ENCODE measurements at regions not wholly inside any gene's neighbourhood (a gene's known extent, or its start where the extent isn't known, plus 50 kb on each side); places are given as distances from the start of the nearest gene placed in this dataset.

- DNase-seq = no peak
These were observed 196.3 kb downstream of the IRF8 start for GRCh38 chr16:86095131-86095752.

DNA sequence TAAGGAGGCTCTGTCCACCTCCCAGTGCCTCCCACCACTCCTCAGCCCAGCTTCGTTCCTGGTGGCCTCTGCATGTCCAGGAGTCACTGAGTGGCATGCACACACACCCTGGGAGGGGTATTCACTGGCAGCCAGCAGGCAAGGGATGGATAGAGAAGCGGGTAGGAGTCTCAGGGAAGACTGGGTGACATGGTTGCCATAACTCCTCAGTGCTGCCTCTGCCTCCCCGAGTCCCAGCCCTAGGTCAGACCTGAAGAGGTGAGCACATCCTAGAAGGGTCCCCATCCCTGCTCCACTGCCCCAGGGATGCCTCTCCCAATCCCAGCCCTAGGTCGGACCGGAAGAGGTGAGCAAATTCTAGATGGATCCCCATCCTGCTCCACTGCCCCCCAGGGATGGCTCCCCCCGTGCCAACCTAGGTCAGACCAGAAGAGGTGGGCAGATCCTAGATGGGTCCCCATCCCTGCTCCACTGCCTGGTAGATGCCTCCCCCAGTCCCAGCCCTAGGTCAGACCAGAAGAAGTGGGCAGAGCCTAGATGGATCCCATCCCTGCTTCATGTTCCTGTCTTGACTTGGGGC is 197.0 kb downstream of the IRF8 start:
- no peak for DNase-seq

GRCh38 chr16:86096850-86097249 is 197.9 kb downstream of the IRF8 start:
- no peak for DNase-seq

GRCh38 chr16:86099326-86099725 is 200.4 kb downstream of the IRF8 start:
- DNase-seq = no peak

DNA sequence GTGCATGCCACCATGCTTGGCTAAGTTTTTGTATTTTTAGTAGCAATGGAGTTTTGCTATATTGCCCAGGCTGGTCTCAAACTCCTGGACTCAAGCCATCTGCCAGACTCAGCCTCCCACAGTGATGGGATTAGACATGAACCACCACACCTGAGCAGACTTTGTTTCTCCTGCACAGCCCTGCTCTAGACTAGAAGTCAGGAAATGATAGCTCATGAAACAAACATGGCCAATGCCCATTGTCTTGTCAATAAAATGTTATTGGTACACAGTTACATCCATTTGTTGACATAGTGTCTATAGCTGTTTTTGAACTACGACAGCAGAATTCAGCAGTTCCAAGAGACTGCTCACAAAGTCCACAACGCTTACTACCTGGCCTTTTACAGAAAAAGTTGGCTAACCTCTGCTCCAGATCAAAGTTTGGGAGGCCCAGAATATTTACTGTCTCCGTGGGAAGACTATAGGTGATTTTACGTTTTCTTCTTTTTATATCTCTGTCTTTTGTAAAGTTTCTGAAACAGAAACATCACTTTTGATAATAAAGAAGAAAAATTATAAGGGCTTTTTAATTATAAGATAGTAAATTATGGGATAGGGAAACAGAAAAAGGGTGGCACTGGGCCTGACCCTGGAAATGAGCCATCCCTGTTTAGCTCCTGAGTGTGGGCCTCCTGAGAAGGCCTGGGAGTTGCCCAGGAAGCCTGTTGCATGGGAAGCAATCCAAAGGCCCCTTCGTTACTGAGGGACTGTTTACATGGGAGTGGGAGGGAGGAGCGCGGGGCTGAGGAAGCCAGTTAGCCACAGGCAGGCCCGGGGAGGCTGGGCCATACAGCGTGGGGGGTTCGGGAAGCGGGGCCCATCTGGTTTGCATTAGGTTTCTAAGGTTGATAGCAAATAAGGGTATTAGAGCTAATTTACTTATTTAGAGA is 201.5 kb downstream of the IRF8 start:
- DNase-seq = no peak

- DNase-seq = no peak
These were observed 202.4 kb downstream of the IRF8 start for GRCh38 chr16:86101137-86101896.

GRCh38 chr16:86101897-86102157 is 202.9 kb downstream of the IRF8 start:
- DNase-seq = no peak

- DNase-seq = no peak
These were observed 204.4 kb downstream of the IRF8 start for GRCh38 chr16:86103320-86103719.

DNA sequence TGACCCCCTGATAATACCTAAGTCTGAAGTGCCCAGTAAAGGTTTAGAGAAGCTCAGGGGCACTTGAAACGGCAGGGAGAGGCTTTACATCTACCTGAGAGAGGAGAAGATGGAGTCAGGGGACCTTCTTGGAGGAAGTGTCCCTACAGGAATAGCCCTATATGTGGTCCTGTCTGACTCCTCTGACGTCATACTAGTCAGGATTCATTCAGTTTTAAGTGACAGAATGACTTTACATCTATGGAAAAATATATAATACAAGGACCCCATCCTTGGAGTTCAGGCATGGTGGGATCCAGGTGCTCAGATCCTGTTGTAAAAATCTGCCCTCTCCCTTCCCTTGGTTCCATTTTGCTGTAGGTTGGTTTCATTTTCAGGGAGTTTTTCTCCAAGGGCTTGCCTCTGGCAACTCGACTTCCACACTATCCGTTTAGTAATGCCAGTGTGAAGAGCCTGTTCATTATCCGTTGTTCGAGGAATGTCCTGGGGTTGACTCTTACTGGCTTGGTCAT is 205.6 kb downstream of the IRF8 start:
- DNase-seq = no peak

- no peak for DNase-seq
These were observed 208.4 kb downstream of the IRF8 start for GRCh38 chr16:86107215-86107825.

DNA sequence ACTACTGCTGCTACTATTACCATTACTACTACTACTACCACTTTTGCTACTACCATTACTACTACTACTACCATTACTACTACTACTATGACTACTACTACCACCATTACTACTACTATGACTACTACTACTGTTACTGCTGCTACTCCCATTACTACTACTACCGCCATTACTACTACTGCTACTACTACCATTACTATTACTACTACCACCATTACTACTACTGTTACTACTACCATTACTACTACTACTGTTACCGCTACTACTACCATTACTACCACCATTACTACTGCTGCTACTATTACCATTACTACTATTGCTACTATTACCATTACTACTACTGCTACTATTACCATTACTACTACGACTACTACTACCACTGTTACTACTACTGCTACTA is 209.1 kb downstream of the IRF8 start:
- DNase-seq = no peak

DNA sequence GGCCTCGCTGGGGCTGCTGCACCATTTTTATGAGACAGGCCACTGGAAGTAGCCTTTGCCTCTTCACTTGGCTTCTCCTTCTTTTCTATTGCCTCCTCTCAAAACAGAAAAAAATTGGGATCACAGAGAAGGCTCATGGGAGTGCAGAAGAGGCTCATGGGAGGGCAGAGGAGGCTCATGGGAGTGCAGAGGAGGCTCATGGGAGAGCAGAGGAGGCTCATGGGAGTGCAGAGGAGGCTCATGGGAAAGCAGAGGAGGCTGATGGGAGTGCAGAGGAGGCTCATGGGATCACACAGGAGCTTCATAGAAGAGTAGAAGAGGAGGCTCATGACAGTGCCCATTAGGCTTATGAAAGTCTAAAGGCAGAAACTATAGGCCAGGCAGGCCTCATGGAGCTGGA is 211.2 kb downstream of the IRF8 start:
- DNase-seq = no peak

DNA sequence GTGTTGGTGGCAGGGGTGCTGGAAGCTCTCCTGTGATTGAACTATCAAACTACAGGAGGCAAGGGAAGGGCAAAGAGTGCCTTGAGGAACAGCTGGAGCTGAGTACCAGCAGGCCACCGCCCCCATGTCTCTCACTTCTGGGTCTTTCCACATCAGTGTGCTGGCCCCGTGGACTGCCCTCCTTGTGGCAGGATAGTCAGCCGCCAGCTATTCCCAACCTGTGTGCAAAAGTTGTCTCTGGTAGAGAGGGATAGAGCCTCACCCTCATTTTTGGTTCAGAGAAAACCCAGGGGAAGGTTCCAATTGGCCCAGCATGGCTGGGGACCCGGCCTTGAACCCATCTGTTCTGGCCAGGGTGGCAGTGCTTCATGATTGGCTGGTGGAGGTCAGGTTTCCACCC is 211.8 kb downstream of the IRF8 start:
- no peak for DNase-seq

DNA sequence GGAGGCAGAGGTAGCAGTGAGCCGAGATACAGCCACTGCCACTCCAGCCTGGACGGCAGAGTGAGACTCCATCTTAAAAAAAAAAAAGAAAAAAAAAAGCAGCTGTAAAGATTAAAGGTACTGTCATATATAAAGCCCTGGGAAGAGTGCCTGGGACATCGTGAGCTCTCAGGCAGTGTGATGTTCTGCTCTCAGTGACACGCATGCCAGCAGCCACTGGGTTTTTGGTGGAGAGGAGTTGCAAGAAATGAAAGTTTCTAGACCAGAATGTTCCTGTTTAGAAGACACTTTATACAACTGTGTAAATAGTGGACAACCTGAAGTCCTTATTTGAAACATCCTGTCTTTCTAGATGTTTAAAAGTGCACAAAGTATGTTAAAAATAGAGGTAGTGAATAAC is 213.2 kb downstream of the IRF8 start:
- no peak for DNase-seq

GRCh38 chr16:86117235-86117634 is 218.3 kb downstream of the IRF8 start:
- no peak for DNase-seq

DNA sequence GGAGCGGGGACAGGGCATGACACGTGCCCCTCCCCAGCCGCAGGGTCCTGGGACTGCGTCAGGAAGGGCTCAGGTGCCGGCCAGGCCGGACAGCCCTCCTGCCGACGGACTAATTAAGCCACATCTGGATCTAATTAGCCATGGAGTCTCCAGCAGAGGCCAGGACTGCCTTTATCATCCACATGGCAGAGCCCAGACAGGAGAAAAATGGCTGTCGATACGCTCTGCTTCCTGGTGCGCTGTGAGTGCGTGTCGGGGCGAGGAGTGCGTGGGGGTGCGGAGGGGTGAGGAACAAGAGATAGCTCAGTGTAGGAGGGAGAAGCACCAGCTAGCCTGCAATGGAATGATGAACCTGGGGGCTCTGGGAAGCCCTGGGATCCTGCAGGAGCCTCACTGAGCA is 218.8 kb downstream of the IRF8 start:
- no peak for DNase-seq

- DNase-seq = no peak
These were observed 219.7 kb downstream of the IRF8 start for GRCh38 chr16:86118467-86119307.

- DNase-seq = no peak
These were observed 221.5 kb downstream of the IRF8 start for GRCh38 chr16:86120201-86121192.

DNA sequence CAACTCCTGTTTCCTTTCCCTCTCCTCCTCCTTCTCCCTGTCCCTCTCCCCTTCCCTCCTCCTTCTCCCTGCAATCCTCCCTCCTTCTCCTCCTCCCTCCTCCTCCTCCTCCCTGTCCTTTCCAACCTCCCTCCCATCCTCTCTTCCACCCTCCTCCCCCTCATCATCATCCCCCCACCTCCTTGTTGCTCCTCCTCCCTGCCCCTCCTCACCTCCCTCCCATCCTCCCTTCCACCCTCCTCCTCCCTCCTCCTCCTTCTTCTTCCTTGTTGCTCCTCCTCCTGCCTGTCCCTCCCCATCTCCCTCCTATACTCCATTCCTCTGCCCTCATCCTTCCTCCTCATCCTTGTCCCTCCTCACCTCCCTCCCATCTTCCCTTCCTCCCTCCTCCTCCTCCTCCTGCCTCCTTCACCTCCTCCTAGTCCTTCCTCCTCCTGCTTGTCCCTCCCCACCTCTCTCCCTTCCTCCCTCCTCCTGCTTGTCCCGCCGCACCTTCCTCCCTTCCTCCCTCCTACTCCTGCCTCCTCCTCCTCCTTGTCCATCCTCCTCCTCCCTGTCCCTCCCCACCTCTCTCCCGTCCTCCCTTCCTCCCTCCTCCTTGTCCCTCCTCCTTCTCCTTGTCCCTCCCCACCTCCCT is 222.5 kb downstream of the IRF8 start:
- no peak for DNase-seq

- no peak for DNase-seq
These were observed 223.8 kb downstream of the IRF8 start for GRCh38 chr16:86122681-86123342.
